Astrocyte of the spinal cord (primary cell): ENCODE measurements at regions not wholly inside any gene's neighbourhood (a gene's known extent, or its start where the extent isn't known, plus 50 kb on each side); places are given as distances from the start of the nearest gene placed in this dataset.

Source experiments
- DNase-seq: peaks from one replicate; pipeline ENCODE4 v3.0.0; 2011; ENCODE audit warnings: low read depth, low spot score
- H3K4me3 ChIP-seq: 2 replicates; pipeline ENCODE4 v1.5.1; 2011; ENCODE audit warnings: low read depth, mild to moderate bottlenecking, low read length, moderate library complexity
- in situ Hi-C: cut with HindIII; loops from 2 replicates; pipeline ENCODE4 v1.10.0; 2017; ENCODE audit warnings: low sequenced_read_pairs
- TF ChIP-seq, protein P1 (sequence below): IDR thresholded peaks from 2 replicates; pipeline ENCODE4 v1.5.1; 2012; ENCODE audit warnings: low read depth, mild to moderate bottlenecking, low read length, inconsistent platforms

DNA sequence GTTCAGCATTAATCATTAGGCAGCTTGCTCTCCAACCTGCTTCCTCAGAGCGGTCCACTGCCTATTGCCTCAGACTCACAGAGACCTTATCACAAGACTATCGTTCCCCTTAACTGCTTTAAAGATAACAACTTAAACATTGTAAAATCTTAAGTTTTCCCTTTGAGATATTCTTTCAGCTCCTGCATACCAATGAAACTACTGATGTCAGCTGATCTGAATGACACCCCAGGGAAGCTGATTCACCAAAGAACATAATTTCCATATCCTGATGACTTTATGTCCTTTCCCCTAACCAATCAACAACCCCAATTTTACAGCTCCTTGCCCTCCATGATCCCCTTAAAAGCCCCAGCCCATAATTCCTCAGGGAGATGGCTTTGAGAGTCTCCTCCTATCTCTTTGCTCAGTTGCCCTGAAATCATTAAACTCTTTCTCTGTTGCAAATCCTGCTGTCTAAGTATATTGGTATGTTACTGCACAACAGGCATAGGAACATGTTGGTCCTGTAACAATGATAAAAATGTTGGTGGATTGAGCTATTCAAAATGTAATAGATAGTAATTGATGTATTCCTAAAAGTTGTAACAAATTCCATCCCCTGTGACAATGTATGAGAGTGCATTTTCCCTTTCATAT lies 621.4 kb upstream of the RGS18 start:
- in situ Hi-C loops, result no loop called here
- TF ChIP-seq, protein P1, sequence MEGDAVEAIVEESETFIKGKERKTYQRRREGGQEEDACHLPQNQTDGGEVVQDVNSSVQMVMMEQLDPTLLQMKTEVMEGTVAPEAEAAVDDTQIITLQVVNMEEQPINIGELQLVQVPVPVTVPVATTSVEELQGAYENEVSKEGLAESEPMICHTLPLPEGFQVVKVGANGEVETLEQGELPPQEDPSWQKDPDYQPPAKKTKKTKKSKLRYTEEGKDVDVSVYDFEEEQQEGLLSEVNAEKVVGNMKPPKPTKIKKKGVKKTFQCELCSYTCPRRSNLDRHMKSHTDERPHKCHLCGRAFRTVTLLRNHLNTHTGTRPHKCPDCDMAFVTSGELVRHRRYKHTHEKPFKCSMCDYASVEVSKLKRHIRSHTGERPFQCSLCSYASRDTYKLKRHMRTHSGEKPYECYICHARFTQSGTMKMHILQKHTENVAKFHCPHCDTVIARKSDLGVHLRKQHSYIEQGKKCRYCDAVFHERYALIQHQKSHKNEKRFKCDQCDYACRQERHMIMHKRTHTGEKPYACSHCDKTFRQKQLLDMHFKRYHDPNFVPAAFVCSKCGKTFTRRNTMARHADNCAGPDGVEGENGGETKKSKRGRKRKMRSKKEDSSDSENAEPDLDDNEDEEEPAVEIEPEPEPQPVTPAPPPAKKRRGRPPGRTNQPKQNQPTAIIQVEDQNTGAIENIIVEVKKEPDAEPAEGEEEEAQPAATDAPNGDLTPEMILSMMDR, result no peak

GRCh38 chr1:191541758-191542157 lies 616.5 kb upstream of the RGS18 start:
- TF ChIP-seq, protein P1, result no peak
- in situ Hi-C loops, result no loop called here
- H3K4me3 ChIP-seq, result no peak overlapping the region
- no peak for DNase-seq

More for the DNA sequence above, 621.4 kb upstream of the RGS18 start:
- DNase-seq, result no peak
- no peak overlapping the region for H3K4me3 ChIP-seq

- TF ChIP-seq, protein P1, result no peak
- no peak overlapping the region for H3K4me3 ChIP-seq
- no peak for DNase-seq
- in situ Hi-C loops, result no loop called here
Observed at GRCh38 chr1:191542444-191542843, 615.8 kb upstream of the RGS18 start.

DNA sequence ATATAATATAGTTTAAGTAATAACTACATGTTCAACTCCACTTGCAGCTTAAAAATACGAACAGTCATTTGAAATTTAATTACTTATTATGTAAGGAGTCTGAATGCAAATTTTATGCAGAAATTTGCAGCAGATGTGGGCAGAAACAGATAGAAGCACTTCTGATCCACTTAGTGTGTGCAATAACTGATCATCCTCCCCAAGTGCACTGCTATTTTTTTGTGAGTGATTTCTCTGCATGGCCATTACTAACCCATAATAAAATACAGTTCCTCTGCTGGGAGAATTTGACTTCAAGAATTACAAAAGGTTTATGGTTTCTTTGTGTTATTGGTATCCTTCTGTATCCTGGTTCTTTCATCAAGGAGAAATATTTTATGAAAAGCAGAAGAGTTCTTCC lies 611.5 kb upstream of the RGS18 start:
- DNase-seq, result no peak
- TF ChIP-seq, protein P1, result no peak
- no peak overlapping the region for H3K4me3 ChIP-seq
- in situ Hi-C loops, result no loop called here

- in situ Hi-C loops, result no loop called here
- TF ChIP-seq, protein P1, result no peak
- no peak overlapping the region for H3K4me3 ChIP-seq
- no peak for DNase-seq
Observed at GRCh38 chr1:191551019-191551418, 607.2 kb upstream of the RGS18 start.

GRCh38 chr1:191558379-191558778 lies 599.9 kb upstream of the RGS18 start:
- in situ Hi-C loops, result no loop called here
- TF ChIP-seq, protein P1, result no peak
- H3K4me3 ChIP-seq, result no peak overlapping the region
- DNase-seq, result no peak
